ENCODE measurements at regions not wholly inside any gene's neighbourhood (a gene's known extent, or its start where the extent isn't known, plus 50 kb on each side); places are given as distances from the start of the nearest gene placed in this dataset.

DNA sequence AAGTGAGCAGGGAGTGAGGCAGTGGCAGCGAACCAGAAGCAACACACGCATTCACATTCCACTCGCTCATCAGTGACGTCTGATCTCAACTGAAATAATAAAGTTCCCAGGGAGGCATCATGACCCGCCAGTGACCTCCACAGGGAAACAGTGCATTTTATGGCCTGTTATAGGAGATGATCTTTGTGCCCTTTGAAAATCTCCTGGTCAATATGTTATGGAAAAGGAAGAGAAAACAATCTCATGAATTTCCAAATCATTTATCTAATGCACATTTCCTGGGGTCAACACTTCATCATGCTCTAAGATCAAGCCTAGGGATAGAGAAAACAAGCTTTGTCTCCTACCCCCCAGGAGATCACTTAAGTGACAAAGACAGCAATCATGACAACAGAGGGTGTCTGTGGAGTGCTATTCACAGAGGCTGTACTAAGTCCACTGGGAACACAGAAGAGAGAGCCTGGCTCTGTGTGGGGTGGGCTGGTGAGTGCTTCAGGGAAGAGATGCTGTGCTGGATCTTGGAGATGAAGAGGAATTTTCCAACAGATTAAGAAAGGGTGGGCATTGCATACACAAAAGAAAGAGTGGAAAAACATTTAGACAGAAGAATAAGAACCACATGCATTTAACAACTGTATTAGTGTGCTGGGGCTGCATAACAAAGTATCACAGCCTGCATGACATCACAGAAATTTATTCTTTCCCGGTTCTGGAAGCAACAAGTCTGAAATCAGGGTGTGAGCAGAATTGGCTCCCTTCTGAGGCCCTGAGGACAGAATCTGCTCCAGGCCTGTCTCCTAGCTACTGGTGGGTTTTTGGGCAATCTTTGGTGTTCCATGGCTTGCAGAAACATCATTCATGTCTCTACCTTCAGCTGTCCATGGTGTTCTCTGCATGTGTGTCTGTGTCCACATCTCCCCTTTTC lies 613.9 kb upstream of the IGFBP3 start:
- no peak for TF ChIP-seq SIN3A (IDR thresholded peaks at IDR 0.05; ENCODE audit: borderline replicate concordance, insufficient read depth, low read length)
- TF ChIP-seq, protein P1, sequence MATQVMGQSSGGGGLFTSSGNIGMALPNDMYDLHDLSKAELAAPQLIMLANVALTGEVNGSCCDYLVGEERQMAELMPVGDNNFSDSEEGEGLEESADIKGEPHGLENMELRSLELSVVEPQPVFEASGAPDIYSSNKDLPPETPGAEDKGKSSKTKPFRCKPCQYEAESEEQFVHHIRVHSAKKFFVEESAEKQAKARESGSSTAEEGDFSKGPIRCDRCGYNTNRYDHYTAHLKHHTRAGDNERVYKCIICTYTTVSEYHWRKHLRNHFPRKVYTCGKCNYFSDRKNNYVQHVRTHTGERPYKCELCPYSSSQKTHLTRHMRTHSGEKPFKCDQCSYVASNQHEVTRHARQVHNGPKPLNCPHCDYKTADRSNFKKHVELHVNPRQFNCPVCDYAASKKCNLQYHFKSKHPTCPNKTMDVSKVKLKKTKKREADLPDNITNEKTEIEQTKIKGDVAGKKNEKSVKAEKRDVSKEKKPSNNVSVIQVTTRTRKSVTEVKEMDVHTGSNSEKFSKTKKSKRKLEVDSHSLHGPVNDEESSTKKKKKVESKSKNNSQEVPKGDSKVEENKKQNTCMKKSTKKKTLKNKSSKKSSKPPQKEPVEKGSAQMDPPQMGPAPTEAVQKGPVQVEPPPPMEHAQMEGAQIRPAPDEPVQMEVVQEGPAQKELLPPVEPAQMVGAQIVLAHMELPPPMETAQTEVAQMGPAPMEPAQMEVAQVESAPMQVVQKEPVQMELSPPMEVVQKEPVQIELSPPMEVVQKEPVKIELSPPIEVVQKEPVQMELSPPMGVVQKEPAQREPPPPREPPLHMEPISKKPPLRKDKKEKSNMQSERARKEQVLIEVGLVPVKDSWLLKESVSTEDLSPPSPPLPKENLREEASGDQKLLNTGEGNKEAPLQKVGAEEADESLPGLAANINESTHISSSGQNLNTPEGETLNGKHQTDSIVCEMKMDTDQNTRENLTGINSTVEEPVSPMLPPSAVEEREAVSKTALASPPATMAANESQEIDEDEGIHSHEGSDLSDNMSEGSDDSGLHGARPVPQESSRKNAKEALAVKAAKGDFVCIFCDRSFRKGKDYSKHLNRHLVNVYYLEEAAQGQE (IDR thresholded peaks at IDR 0.05; ENCODE audit: insufficient read depth in 1 of 2, low read depth in 2 of 2, low read length in 2 of 2) = no peak
- TF ChIP-seq TAF1 (IDR thresholded peaks at IDR 0.05; ENCODE audit: borderline replicate concordance, insufficient read depth, low read length) = no peak
- TF ChIP-seq POLR2AphosphoS5 (IDR thresholded peaks at IDR 0.05; ENCODE audit: low read depth, low read length) = no peak

- no peak for TF ChIP-seq SIN3A (IDR thresholded peaks at IDR 0.05; ENCODE audit: borderline replicate concordance, insufficient read depth, low read length)
- TF ChIP-seq POLR2AphosphoS5 (IDR thresholded peaks at IDR 0.05; ENCODE audit: low read depth, low read length) = no peak
- TF ChIP-seq, protein P1 (IDR thresholded peaks at IDR 0.05; ENCODE audit: insufficient read depth in 1 of 2, low read depth in 2 of 2, low read length in 2 of 2) = no peak
- no peak for TF ChIP-seq TAF1 (IDR thresholded peaks at IDR 0.05; ENCODE audit: borderline replicate concordance, insufficient read depth, low read length)
- no peak for TF ChIP-seq FOXP2 (optimal IDR thresholded peaks at IDR 0.05; ENCODE audit: borderline replicate concordance, extremely low read depth, extremely low read length, insufficient read depth)
Observed at GRCh38 chr7:46533946-46534345, 612.9 kb upstream of the IGFBP3 start.

- no peak for TF ChIP-seq FOXP2 (optimal IDR thresholded peaks at IDR 0.05; ENCODE audit: borderline replicate concordance, extremely low read depth, extremely low read length, insufficient read depth)
- TF ChIP-seq TAF1 (IDR thresholded peaks at IDR 0.05; ENCODE audit: borderline replicate concordance, insufficient read depth, low read length) = no peak
- TF ChIP-seq POLR2AphosphoS5 (IDR thresholded peaks at IDR 0.05; ENCODE audit: low read depth, low read length) = no peak
- TF ChIP-seq, protein P1 (IDR thresholded peaks at IDR 0.05; ENCODE audit: insufficient read depth in 1 of 2, low read depth in 2 of 2, low read length in 2 of 2) = no peak
- no peak for TF ChIP-seq SIN3A (IDR thresholded peaks at IDR 0.05; ENCODE audit: borderline replicate concordance, insufficient read depth, low read length)
Observed at GRCh38 chr7:46532571-46532970, 611.5 kb upstream of the IGFBP3 start.

GRCh38 chr7:46530081-46530750 lies 609.1 kb upstream of the IGFBP3 start:
- TF ChIP-seq POLR2AphosphoS5 (IDR thresholded peaks at IDR 0.05; ENCODE audit: low read depth, low read length) (no peak), TAF1 (IDR thresholded peaks at IDR 0.05; ENCODE audit: borderline replicate concordance, insufficient read depth, low read length) (no peak), FOXP2 (optimal IDR thresholded peaks at IDR 0.05; ENCODE audit: borderline replicate concordance, extremely low read depth, extremely low read length, insufficient read depth) (no peak), SIN3A (IDR thresholded peaks at IDR 0.05; ENCODE audit: borderline replicate concordance, insufficient read depth, low read length) (no peak)
- TF ChIP-seq, protein P1 (IDR thresholded peaks at IDR 0.05; ENCODE audit: insufficient read depth in 1 of 2, low read depth in 2 of 2, low read length in 2 of 2) = no peak
